ENCODE measurements at regions not wholly inside any gene's neighbourhood (a gene's known extent, or its start where the extent isn't known, plus 50 kb on each side); places are given as distances from the start of the nearest gene placed in this dataset.

DNA sequence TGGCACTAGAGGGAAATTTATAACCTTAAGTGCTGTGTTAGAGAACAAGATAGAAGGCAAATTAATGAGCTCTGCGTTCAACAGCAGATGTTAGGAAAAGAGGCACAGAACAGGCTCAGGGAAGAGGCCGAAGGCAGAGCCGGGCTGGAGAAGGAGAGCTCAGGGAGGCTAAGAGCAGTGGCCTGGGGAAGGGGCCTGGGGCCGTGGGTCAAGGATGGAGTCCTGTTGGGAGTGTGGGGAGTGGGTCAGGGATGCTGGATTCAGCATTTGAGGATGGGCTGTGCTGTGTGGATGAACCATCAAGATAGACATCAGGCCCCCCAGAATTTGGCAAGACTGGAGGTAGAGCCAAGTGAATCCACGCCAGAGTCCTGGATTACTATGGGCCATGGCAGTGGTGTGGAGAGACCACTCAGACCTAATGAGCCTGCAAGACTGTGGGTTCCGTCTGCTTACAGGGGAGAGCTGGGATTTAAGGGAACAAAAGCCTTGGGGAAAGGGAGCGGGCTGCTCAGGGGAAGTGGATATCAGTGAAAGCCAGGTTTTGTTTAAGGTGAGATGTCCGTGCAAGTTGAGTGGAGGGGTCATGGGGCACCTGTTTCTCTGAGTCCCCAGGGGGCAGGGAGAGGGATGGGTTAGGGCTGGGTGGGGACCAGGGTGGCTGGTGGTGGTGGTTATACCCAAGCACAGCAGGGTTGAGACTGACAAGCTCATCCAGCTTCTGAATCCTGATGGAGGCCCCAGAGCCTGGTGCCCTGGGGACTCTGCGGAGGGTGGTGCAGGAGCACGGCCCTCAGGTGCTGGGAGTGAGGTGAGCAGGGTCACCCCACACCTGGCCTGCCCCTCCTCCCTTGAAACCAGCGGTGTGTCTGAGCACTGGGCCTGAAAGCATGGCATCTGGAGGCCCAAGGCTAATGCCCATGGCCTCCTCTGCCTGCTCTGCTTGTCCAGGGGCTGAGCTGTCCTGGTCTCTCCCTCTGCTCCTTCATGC is 101.7 kb downstream of the BMS1 start:
- Histone ChIP-seq H3K79me2 (ENCODE audit: control insufficient read depth, insufficient read depth, low read length, poor library complexity) (no peaks in the 10 kb centered on the region), H3K79me1 (ENCODE audit: low read length) (no peaks in the 10 kb centered on the region), H3K4ac (ENCODE audit: low read depth, low read length) (no peak overlapping the region), H3K14ac (ENCODE audit: low read length) (no peak overlapping the region), H3K4me1 (ENCODE audit: control insufficient read depth in 1 of 2, insufficient read depth in 2 of 2, low read length in 2 of 2) (no peaks in the 10 kb centered on the region), H2BK120ac (ENCODE audit: insufficient read depth, low read length, poor library complexity) (no peak overlapping the region), H3K9me3 (ENCODE audit: insufficient read depth, low read depth, low read length) (peaks cover 19% of the 10 kb centered on the region), H3K18ac (ENCODE audit: low read length) (no peak overlapping the region), H3K23ac (ENCODE audit: low read length) (no peak overlapping the region), H3K9ac (ENCODE audit: low read length) (no peak overlapping the region), H3K27me3 (ENCODE audit: insufficient read depth, low read length) (no peaks in the 10 kb centered on the region), H2BK5ac (ENCODE audit: low read depth, low read length, poor library complexity) (no peak overlapping the region), H2AK5ac (ENCODE audit: low read length) (no peak overlapping the region), H3K4me2 (ENCODE audit: low read length) (no peak overlapping the region), H2AFZ (ENCODE audit: insufficient read depth, low read length, poor library complexity) (no peak overlapping the region), H2BK12ac (ENCODE audit: low read length) (no peak overlapping the region), H3K27ac (ENCODE audit: low read depth, low read length) (no peak overlapping the region), H3K4me3 (ENCODE audit: low read depth, low read length) (no peak overlapping the region), H3K36me3 (ENCODE audit: control insufficient read depth in 1 of 2, insufficient read depth in 2 of 2, low read length in 2 of 2) (no peaks in the 10 kb centered on the region), H4K8ac (ENCODE audit: low read depth, low read length) (no peak overlapping the region), H4K91ac (ENCODE audit: low read depth, low read length) (no peak overlapping the region), H4K12ac (ENCODE audit: low read depth, low read length) (no peak overlapping the region)
- WGBS (ENCODE audit: extremely low coverage, insufficient coverage, insufficient read length), result no CpG with 5 or more reads among the region's 11 CpGs
- no peak for DNase-seq

DNA sequence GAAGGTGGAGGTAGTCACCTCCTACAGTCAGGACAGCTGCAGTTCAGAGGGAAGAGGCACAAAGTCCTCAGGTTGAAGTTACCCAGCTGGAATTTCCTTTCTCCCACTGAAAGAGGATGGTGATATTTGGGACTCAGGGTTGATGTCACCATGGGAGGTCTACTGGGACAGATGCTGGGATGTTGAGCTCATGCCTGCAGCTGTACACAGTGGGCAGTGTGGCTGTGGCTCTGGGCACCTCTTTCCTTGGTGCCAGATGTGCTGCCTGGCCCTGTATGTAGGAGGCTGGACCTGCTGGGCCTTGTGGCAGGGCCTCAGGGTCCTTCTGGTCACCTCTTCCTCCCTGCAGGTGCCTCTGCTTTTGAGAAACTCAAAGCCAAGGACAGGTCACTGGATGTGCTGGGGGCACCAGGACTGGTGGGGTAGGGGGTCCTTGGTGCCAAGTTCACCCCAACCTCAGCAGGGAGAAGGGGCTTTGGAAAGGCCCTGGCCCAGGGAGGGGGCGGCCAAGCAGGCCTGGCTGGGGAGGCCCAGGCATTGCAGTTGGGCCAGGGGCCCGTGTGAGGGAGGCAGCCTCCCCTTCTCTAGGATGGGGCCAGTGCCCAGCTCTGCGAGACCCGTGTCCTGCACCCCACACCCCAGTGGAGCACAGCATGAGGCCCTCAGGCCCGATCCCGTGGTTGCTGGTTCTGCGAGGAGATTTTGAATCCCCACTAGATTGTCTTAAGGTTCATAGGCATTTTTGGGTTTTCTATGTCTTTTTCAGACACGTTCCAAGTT is 103.1 kb downstream of the BMS1 start:
- Histone ChIP-seq H3K9me3 (ENCODE audit: insufficient read depth, low read depth, low read length) (peaks cover 15% of the 10 kb centered on the region), H3K23ac (ENCODE audit: low read length) (no peak overlapping the region), H3K79me1 (ENCODE audit: low read length) (no peaks in the 10 kb centered on the region), H3K9ac (ENCODE audit: low read length) (no peak overlapping the region), H3K4me2 (ENCODE audit: low read length) (no peak overlapping the region), H3K4ac (ENCODE audit: low read depth, low read length) (no peak overlapping the region), H3K4me3 (ENCODE audit: low read depth, low read length) (no peak overlapping the region), H2BK5ac (ENCODE audit: low read depth, low read length, poor library complexity) (no peak overlapping the region), H4K91ac (ENCODE audit: low read depth, low read length) (no peak overlapping the region), H3K4me1 (ENCODE audit: control insufficient read depth in 1 of 2, insufficient read depth in 2 of 2, low read length in 2 of 2) (no peaks in the 10 kb centered on the region), H2BK12ac (ENCODE audit: low read length) (no peak overlapping the region), H2BK120ac (ENCODE audit: insufficient read depth, low read length, poor library complexity) (no peak overlapping the region), H3K27me3 (ENCODE audit: insufficient read depth, low read length) (no peaks in the 10 kb centered on the region), H2AK5ac (ENCODE audit: low read length) (no peak overlapping the region), H3K79me2 (ENCODE audit: control insufficient read depth, insufficient read depth, low read length, poor library complexity) (no peaks in the 10 kb centered on the region), H3K14ac (ENCODE audit: low read length) (no peak overlapping the region), H4K12ac (ENCODE audit: low read depth, low read length) (no peak overlapping the region), H2AFZ (ENCODE audit: insufficient read depth, low read length, poor library complexity) (no peak overlapping the region), H3K27ac (ENCODE audit: low read depth, low read length) (no peak overlapping the region), H4K8ac (ENCODE audit: low read depth, low read length) (no peak overlapping the region), H3K36me3 (ENCODE audit: control insufficient read depth in 1 of 2, insufficient read depth in 2 of 2, low read length in 2 of 2) (no peaks in the 10 kb centered on the region), H3K18ac (ENCODE audit: low read length) (no peak overlapping the region)
- DNase-seq, result no peak
- WGBS (ENCODE audit: extremely low coverage, insufficient coverage, insufficient read length), result no CpG with 5 or more reads among the region's 8 CpGs

DNA sequence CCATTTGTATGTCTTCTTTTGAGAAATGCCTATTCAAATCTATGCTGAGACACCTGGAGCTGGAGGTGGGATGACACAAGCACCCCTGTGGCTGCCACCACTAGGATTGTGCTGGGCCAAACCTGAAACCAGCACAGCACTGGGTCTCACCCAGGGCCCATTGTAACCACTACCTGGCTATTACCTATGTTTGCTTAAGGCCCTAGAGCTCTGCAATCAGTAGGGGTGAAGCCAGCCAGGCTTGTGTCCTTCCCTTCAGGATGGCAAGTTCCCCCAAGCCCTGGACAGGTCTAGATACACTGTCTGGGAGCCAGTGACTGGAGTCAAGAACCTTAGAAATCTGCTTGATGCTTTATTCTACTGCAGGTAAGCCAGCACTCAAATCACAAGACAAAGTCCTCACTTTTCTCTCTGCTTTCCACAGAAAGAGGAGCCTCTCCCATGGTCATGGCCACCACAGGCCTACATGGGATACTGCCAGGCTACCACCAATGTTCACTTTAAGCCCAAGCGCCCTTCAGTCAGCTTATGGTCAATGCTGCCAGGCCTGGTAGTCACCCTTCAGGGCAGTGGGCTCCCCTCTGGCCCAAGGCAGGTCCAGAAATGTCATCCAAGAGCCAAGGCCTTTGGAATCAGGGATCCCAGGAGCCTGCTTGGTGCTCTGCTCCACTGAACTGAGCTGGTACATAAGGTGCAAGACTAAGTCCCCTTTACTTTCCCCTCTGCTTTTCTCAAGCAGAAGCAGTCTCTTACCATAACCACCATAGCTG is 105.3 kb downstream of the BMS1 start:
- H2AFZ ChIP-seq (ENCODE audit: insufficient read depth, low read length, poor library complexity), result no peak overlapping the region
- no CpG with 5 or more reads among the region's 1 CpG for WGBS (ENCODE audit: extremely low coverage, insufficient coverage, insufficient read length)
- H3K9ac ChIP-seq (ENCODE audit: low read length), result peak overlapping the region; percentile 47
- no peak overlapping the region for H3K18ac ChIP-seq (ENCODE audit: low read length)
- H4K12ac ChIP-seq (ENCODE audit: low read depth, low read length), result no peak overlapping the region
- H3K4me1 ChIP-seq (ENCODE audit: control insufficient read depth in 1 of 2, insufficient read depth in 2 of 2, low read length in 2 of 2), result no peaks in the 10 kb centered on the region
- H2BK120ac ChIP-seq (ENCODE audit: insufficient read depth, low read length, poor library complexity), result no peak overlapping the region
- no peak overlapping the region for H4K91ac ChIP-seq (ENCODE audit: low read depth, low read length)
- no peak overlapping the region for H3K4ac ChIP-seq (ENCODE audit: low read depth, low read length)
- H4K8ac ChIP-seq (ENCODE audit: low read depth, low read length), result no peak overlapping the region
- no peak overlapping the region for H3K4me3 ChIP-seq (ENCODE audit: low read depth, low read length)
- no peak for DNase-seq
- H2BK5ac ChIP-seq (ENCODE audit: low read depth, low read length, poor library complexity), result no peak overlapping the region
- H3K27me3 ChIP-seq (ENCODE audit: insufficient read depth, low read length), result no peaks in the 10 kb centered on the region
- H3K79me2 ChIP-seq (ENCODE audit: control insufficient read depth, insufficient read depth, low read length, poor library complexity), result no peaks in the 10 kb centered on the region
- H3K79me1 ChIP-seq (ENCODE audit: low read length), result no peaks in the 10 kb centered on the region
- H3K14ac ChIP-seq (ENCODE audit: low read length), result no peak overlapping the region
- H3K23ac ChIP-seq (ENCODE audit: low read length), result no peak overlapping the region
- H2BK12ac ChIP-seq (ENCODE audit: low read length), result no peak overlapping the region
- H3K36me3 ChIP-seq (ENCODE audit: control insufficient read depth in 1 of 2, insufficient read depth in 2 of 2, low read length in 2 of 2), result no peaks in the 10 kb centered on the region
- H3K4me2 ChIP-seq (ENCODE audit: low read length), result no peak overlapping the region
- H3K9me3 ChIP-seq (ENCODE audit: insufficient read depth, low read depth, low read length), result peaks cover 9% of the 10 kb centered on the region
- no peak overlapping the region for H2AK5ac ChIP-seq (ENCODE audit: low read length)
- H3K27ac ChIP-seq (ENCODE audit: low read depth, low read length), result no peak overlapping the region

DNA sequence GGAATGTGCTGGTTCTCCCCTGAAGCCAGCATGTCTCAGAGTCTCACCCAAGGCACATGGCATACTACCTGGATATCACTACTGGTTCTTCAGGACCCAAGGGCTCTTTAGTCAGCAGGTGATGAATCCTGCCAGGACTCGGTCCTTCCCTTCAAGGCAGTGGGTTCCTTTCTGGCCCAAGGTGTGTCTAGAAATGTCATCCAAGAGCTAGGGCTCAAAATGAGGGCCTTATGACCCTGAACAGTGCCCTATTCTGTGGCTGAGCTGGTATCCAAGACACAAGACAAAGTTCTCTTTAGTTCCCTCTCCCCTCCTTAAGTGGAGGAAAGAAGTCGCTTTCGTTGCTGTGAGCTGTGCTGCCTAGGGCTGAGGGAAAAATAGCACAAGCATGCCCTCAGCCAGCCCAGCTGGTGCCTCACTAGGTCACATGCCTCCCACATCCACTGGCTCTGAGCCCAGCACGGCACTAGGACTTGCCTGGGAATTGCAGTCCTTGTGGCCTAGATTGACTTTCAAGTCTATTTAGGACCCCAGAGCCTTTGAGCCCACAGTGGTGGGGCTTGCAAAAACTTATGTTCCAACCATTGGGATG is 106.0 kb downstream of the BMS1 start:
- no peak overlapping the region for H3K4me2 ChIP-seq (ENCODE audit: low read length)
- no peak overlapping the region for H3K4me3 ChIP-seq (ENCODE audit: low read depth, low read length)
- H2BK120ac ChIP-seq (ENCODE audit: insufficient read depth, low read length, poor library complexity), result no peak overlapping the region
- H3K36me3 ChIP-seq (ENCODE audit: control insufficient read depth in 1 of 2, insufficient read depth in 2 of 2, low read length in 2 of 2), result no peaks in the 10 kb centered on the region
- H4K12ac ChIP-seq (ENCODE audit: low read depth, low read length), result no peak overlapping the region
- no peak overlapping the region for H3K23ac ChIP-seq (ENCODE audit: low read length)
- no peaks in the 10 kb centered on the region for H3K27me3 ChIP-seq (ENCODE audit: insufficient read depth, low read length)
- H3K14ac ChIP-seq (ENCODE audit: low read length), result no peak overlapping the region
- no peak overlapping the region for H2AK5ac ChIP-seq (ENCODE audit: low read length)
- H3K4me1 ChIP-seq (ENCODE audit: control insufficient read depth in 1 of 2, insufficient read depth in 2 of 2, low read length in 2 of 2), result no peaks in the 10 kb centered on the region
- peak in 1 of 2 donors; percentile 4 for DNase-seq
- no peak overlapping the region for H3K4ac ChIP-seq (ENCODE audit: low read depth, low read length)
- no peak overlapping the region for H3K27ac ChIP-seq (ENCODE audit: low read depth, low read length)
- H3K9ac ChIP-seq (ENCODE audit: low read length), result no peak overlapping the region
- WGBS (ENCODE audit: extremely low coverage, insufficient coverage, insufficient read length), result no CpG with 5 or more reads among the region's 4 CpGs
- no peak overlapping the region for H4K91ac ChIP-seq (ENCODE audit: low read depth, low read length)
- H3K18ac ChIP-seq (ENCODE audit: low read length), result no peak overlapping the region
- no peak overlapping the region for H2AFZ ChIP-seq (ENCODE audit: insufficient read depth, low read length, poor library complexity)
- H4K8ac ChIP-seq (ENCODE audit: low read depth, low read length), result no peak overlapping the region
- H2BK5ac ChIP-seq (ENCODE audit: low read depth, low read length, poor library complexity), result no peak overlapping the region
- peaks cover 7% of the 10 kb centered on the region for H3K9me3 ChIP-seq (ENCODE audit: insufficient read depth, low read depth, low read length)
- no peaks in the 10 kb centered on the region for H3K79me1 ChIP-seq (ENCODE audit: low read length)
- H2BK12ac ChIP-seq (ENCODE audit: low read length), result no peak overlapping the region
- H3K79me2 ChIP-seq (ENCODE audit: control insufficient read depth, insufficient read depth, low read length, poor library complexity), result no peaks in the 10 kb centered on the region

Measured in trophoblast cell (in vitro differentiated cells and primary cell).